Endothelial cell of umbilical vein (primary cell): ENCODE measurements at regions not wholly inside any gene's neighbourhood (a gene's known extent, or its start where the extent isn't known, plus 50 kb on each side); places are given as distances from the start of the nearest gene placed in this dataset.

ENCODE experiments used
- BruUV-seq: library from RNA; stranded (reverse); fragments of 400-500 nt; replicated peaks from 2 replicates; lab custom pipeline; 2021; lab: Mats Ljungman, UMichigan
- CTCF ChIA-PET: fragments of 300-600, 350-600 bp; sonication (Branson Sonifier 250); formaldehyde crosslinking; loops from one replicate; lab custom pipeline; 2021; ENCODE audit warnings: antibody characterized with exemption, inconsistent platforms; lab: Charles Lee
- POLR2A ChIA-PET: fragments of 300-600, 350-600 bp; sonication (Branson Sonifier 250); formaldehyde crosslinking; loops from one replicate; lab custom pipeline; 2021; ENCODE audit warnings: antibody characterized with exemption, inconsistent platforms; lab: Charles Lee
- DNase-seq: peaks from one replicate; pipeline ENCODE4 v3.0.0-alpha.2; 2011; ENCODE audit warnings: low read depth, low spot score
- FAIRE-seq: peaks from 2 replicates; lab custom pipeline; 2011; peaks lifted over from hg19 to GRCh38; lab: Jason Lieb, UNC
- H2AFZ ChIP-seq: 2 replicates; pipeline ENCODE4 v1.6.0; 2012; ENCODE audit warnings: low read depth, low read length, control low read depth, inconsistent platforms
- H3K27ac ChIP-seq: 2 replicates; pipeline ENCODE4 v1.5.1; 2011; ENCODE audit warnings: low read depth, mild to moderate bottlenecking, control low read depth, low read length, moderate library complexity; ENCODE audit not compliant: insufficient read depth
- H3K27me3 ChIP-seq, 2 experiments: 2 replicates each; pipeline versions ENCODE4 v1.6.0 to v1.6.1; 2011; ENCODE audit warnings: low read length in 2 of 2, mixed read lengths in 1 of 2; ENCODE audit not compliant: control insufficient read depth in 2 of 2, insufficient read depth in 2 of 2
- H3K36me3 ChIP-seq, 2 experiments: 2 replicates in 1 of 2; 3 replicates in 1 of 2; pipeline ENCODE4 v1.5.1; 2011; ENCODE audit warnings: low read length in 2 of 2, mild to moderate bottlenecking in 1 of 2, moderate library complexity in 1 of 2; ENCODE audit not compliant: control insufficient read depth in 2 of 2, insufficient read depth in 2 of 2; ENCODE audit errors: extremely low read depth in 1 of 2
- H3K4me1 ChIP-seq: 3 replicates; pipeline ENCODE4 v1.5.1; 2011; ENCODE audit warnings: mild to moderate bottlenecking, low read length; ENCODE audit not compliant: control insufficient read depth, insufficient read depth; ENCODE audit errors: extremely low read depth
- H3K4me2 ChIP-seq: 2 replicates; pipeline ENCODE4 v1.6.1; 2011; ENCODE audit warnings: low read length, control low read depth, mixed read lengths; ENCODE audit not compliant: insufficient read depth
- H3K4me3 ChIP-seq, 3 experiments: fragments of 200-600 bp in 1 of 3; sonication (generic), shearing (Covaris generic) in 1 of 3; replicated peaks in 1 of 3; 2 replicates each; pipeline ENCODE4 v1.5.1; 2011 to 2016; ENCODE audit warnings: control low read depth in 3 of 3, low read length in 3 of 3, mild to moderate bottlenecking in 2 of 3, inconsistent platforms in 1 of 3, low read depth in 1 of 3, moderate library complexity in 1 of 3; ENCODE audit not compliant: insufficient read depth in 1 of 3
- H3K79me2 ChIP-seq: 2 replicates; pipeline ENCODE4 v1.6.0; 2012; ENCODE audit warnings: low read length, inconsistent platforms; ENCODE audit not compliant: control insufficient read depth, insufficient read depth
- H3K9ac ChIP-seq: replicated peaks from 2 replicates; pipeline ENCODE3; 2011; ENCODE audit warnings: low read length, control low read depth; ENCODE audit not compliant: insufficient read depth; ENCODE audit errors: extremely low read depth
- H3K9me1 ChIP-seq: replicated peaks from 3 replicates; pipeline ENCODE4 v1.6.0; 2011; ENCODE audit warnings: mild to moderate bottlenecking, low read length; ENCODE audit not compliant: control insufficient read depth, insufficient read depth; ENCODE audit errors: extremely low read depth
- H3K9me3 ChIP-seq: replicated peaks from 2 replicates; pipeline ENCODE4 v1.5.1; 2012; ENCODE audit warnings: low read length, inconsistent platforms; ENCODE audit not compliant: control insufficient read depth, insufficient read depth
- H4K20me1 ChIP-seq: replicated peaks from 2 replicates; pipeline ENCODE3; 2011; ENCODE audit warnings: mild to moderate bottlenecking, low read length; ENCODE audit not compliant: control insufficient read depth, insufficient read depth; ENCODE audit errors: extremely low read depth
- CTCF ChIP-seq, 2 donors: IDR thresholded peaks; 1 replicate in 1 of 2; 2 replicates in 1 of 2; pipeline ENCODE4 v1.5.1; 2011; ENCODE audit warnings: low read length in 2 of 2, mild to moderate bottlenecking in 2 of 2, moderate library complexity in 2 of 2, control low read depth in 1 of 2, inconsistent platforms in 1 of 2, low read depth in 1 of 2; ENCODE audit not compliant: insufficient read depth in 1 of 2; ENCODE audit errors: extremely low read depth in 1 of 2
- EZH2 ChIP-seq: IDR thresholded peaks from 2 replicates; pipeline ENCODE4 v1.6.1; 2012; ENCODE audit warnings: borderline replicate concordance, low read depth, mild to moderate bottlenecking, moderate library complexity, low read length, inconsistent platforms; ENCODE audit not compliant: severe bottlenecking
- FOS ChIP-seq: IDR thresholded peaks from 2 replicates; pipeline ENCODE4 v1.6.1; 2011; ENCODE audit warnings: mild to moderate bottlenecking, low read length, moderate library complexity, borderline replicate concordance; ENCODE audit not compliant: insufficient read depth
- GATA2 ChIP-seq: IDR thresholded peaks from 2 replicates; pipeline ENCODE4 v1.7.0; 2011; ENCODE audit warnings: low read depth, mild to moderate bottlenecking, moderate library complexity, mixed read lengths, low read length; ENCODE audit not compliant: insufficient read length, insufficient read depth
- JUN ChIP-seq: IDR thresholded peaks from 2 replicates; pipeline ENCODE4 v1.6.1; 2011; ENCODE audit warnings: borderline replicate concordance, low read depth; ENCODE audit not compliant: insufficient read length, insufficient read depth
- MAX ChIP-seq: IDR thresholded peaks from 2 replicates; pipeline ENCODE4 v1.6.1; 2011; ENCODE audit not compliant: insufficient read depth, insufficient read length
- MYC ChIP-seq: IDR thresholded peaks from one replicate; pipeline ENCODE4 v1.6.1; 2011; ENCODE audit warnings: mild to moderate bottlenecking, low read depth, low read length
- POLR2A ChIP-seq: IDR thresholded peaks from 2 replicates; pipeline ENCODE4 v1.6.1; 2012; ENCODE audit warnings: low read depth, mild to moderate bottlenecking, control low read depth, low read length
- POLR2AphosphoS5 ChIP-seq: IDR thresholded peaks from 2 replicates; pipeline ENCODE4 v1.6.1; 2012; ENCODE audit warnings: low read depth, mild to moderate bottlenecking, control low read depth, low read length, moderate library complexity; ENCODE audit not compliant: insufficient read depth
- dilution Hi-C: fragments of 300-500 bp; cut with MboI; formaldehyde crosslinking; loops from one replicate; pipeline ENCODE4 v1.15.0; 2019; ENCODE audit warnings: low sequenced_read_pairs; ENCODE audit not compliant: extremely low pct_ligation_motif_present
- intact Hi-C: fragments of 100-400 bp; cut with micrococcal nuclease; formaldehyde crosslinking; loops from one replicate; pipeline ENCODE4 v1.10.0; 2022

GRCh38 chr6:100261486-100261885 lies 203.2 kb downstream of the SIM1 start:
- H2AFZ ChIP-seq = no peak overlapping the region
- no peak overlapping the region for H3K4me2 ChIP-seq
- H3K79me2 ChIP-seq = no peaks in the 10 kb centered on the region
- H3K36me3 ChIP-seq = no peaks in the 10 kb centered on the region
- no peaks in the 10 kb centered on the region for H3K9me1 ChIP-seq
- FAIRE-seq = no peak
- no peak for DNase-seq
- H3K27me3 ChIP-seq = no peaks in the 10 kb centered on the region
- no TSS peak for BruUV-seq
- TF ChIP-seq CTCF (IDR thresholded peaks at IDR 0.05; ENCODE audit: extremely low read depth in 1 of 2, insufficient read depth in 1 of 2, low read depth in 1 of 2, low read length in 2 of 2) (no peak), MAX (no peak), POLR2A (no peak), MYC (no peak), FOS (no peak), POLR2AphosphoS5 (no peak), EZH2 (no peak), JUN (no peak), GATA2 (no peak)
- no peaks in the 10 kb centered on the region for H3K9me3 ChIP-seq
- intact Hi-C loops = no loop called here
- no peaks in the 10 kb centered on the region for H4K20me1 ChIP-seq
- peaks cover 14% of the 10 kb centered on the region for H3K4me1 ChIP-seq
- CTCF ChIA-PET = no interaction called here
- POLR2A ChIA-PET = no interaction called here
- H3K9ac ChIP-seq = no peak overlapping the region
- no peak overlapping the region for H3K27ac ChIP-seq
- dilution Hi-C loops = no loop called here
- no peak overlapping the region for H3K4me3 ChIP-seq
